Pancreas (tissue), 10 donors: ENCODE measurements at regions not wholly inside any gene's neighbourhood (a gene's known extent, or its start where the extent isn't known, plus 50 kb on each side); places are given as distances from the start of the nearest gene placed in this dataset.
"Not testable (repeated sequence)": the region's sequence is repeated elsewhere in the genome, so short reads cannot be mapped to it uniquely, and the experiment has no call there.

ENCODE experiments used
- ATAC-seq, 4 donors: fragments of 200-7000 bp; cut with Tn5 transposase; one replicate each; pipeline versions ENCODE4 v1.8.0 to v1.9.1; 2020; ENCODE audit warnings: mild to moderate bottlenecking in 4 of 4, moderate library complexity in 4 of 4
- DNase-seq, 6 donors: peaks; one replicate each; pipeline ENCODE4 v3.0.0-alpha.2; 2020
- FAIRE-seq: peaks from 2 replicates; lab custom pipeline; 2012; peaks lifted over from hg19 to GRCh38; lab: Jason Lieb, UNC
- H3K27ac ChIP-seq, 4 donors: fragments of 200-600 bp; sonication (generic); 1 replicate in 3 of 4; 2 replicates in 1 of 4; pipeline versions ENCODE4 v1.5.0 to v1.8.0; 2020
- H3K27me3 ChIP-seq, 4 donors: fragments of 200-600 bp; one replicate each; pipeline ENCODE4 v1.8.0; 2021
- H3K36me3 ChIP-seq, 3 donors: fragments of 200-600 bp; sonication (generic) in 1 of 3; one replicate each; pipeline versions ENCODE4 v1.5.0 to v1.8.0; 2020 to 2021
- H3K4me1 ChIP-seq, 3 donors: fragments of 200-600 bp; one replicate each; pipeline ENCODE4 v1.8.0; 2021
- H3K4me3 ChIP-seq, 4 donors: fragments of 200-600 bp; sonication (generic) in 2 of 4; one replicate each; pipeline versions ENCODE4 v1.5.0 to v1.8.0; 2020 to 2021
- H3K9me3 ChIP-seq, 4 donors: fragments of 200-600 bp; one replicate each; pipeline ENCODE4 v1.8.0; 2021
- CTCF ChIP-seq, 4 donors: fragments of 200-600 bp; sonication (generic) in 3 of 4; IDR thresholded peaks; one replicate each; pipeline versions ENCODE4 v1.5.0 to v1.8.0; 2021; ENCODE audit warnings: antibody characterized with exemption in 4 of 4
- WGBS, 2 donors: extraction: QIAGEN DNeasy Blood & Tissue Kit; methylation state at CpG; one replicate each; pipeline ENCODE4 v1.1.7; 2013; 5-methylcytosine and 5-hydroxymethylcytosine counted together
- intact Hi-C, 3 donors: fragments of 100-400 bp; cut with DNase I; formaldehyde crosslinking; loops; one replicate each; pipeline versions ENCODE4 v1.11.1 to v1.14.2; 2022
- donor health status: healthy with polysubstance abuse.
- donor health status: DM: no; HTN: no; CAD: no; lungs with moderate emphysema.
- donor health status: DM: no; HTN: no; CAD: no.
- donor health status: control.
- donor health status: control.
- donor health status: Bipolar disorder and iron deficiency.
- donor health status: DM: yes; HTN: yes; CAD: no.
- donor health status: DM: no; HTN: no; CAD: no.
- donor health status: DM: no; HTN: no; CAD: no.
- donor health status: DM: yes; HTN: yes; CAD: no.

- FAIRE-seq (no peak), DNase-seq (no peak), ATAC-seq (no peak)
- TF ChIP-seq CTCF (IDR thresholded peaks at IDR 0.05), result no peak
- intact Hi-C loops, result no loop called here
- no peak overlapping the region for H3K27ac ChIP-seq
- H3K9me3 ChIP-seq, result no peaks in the 10 kb centered on the region
- no peaks in the 10 kb centered on the region for H3K27me3 ChIP-seq
- H3K36me3 ChIP-seq, result no peaks in the 10 kb centered on the region
- H3K4me1 ChIP-seq, result no peaks in the 10 kb centered on the region
- H3K4me3 ChIP-seq, result no peak overlapping the region
- 65 to 72% methylated on average over 3 of the region's 3 CpGs for WGBS, 2 donors
Measured at GRCh38 chr3:35900079-35900478, 260.8 kb downstream of the ARPP21 start.

GRCh38 chr3:35908366-35909232 lies 269.3 kb downstream of the ARPP21 start:
- Histone ChIP-seq H3K4me3 (no peak overlapping the region), H3K9me3 (no peaks in the 10 kb centered on the region), H3K4me1 (no peaks in the 10 kb centered on the region), H3K36me3 (no peaks in the 10 kb centered on the region), H3K27me3 (no peaks in the 10 kb centered on the region), H3K27ac (no peak overlapping the region)
- ATAC-seq, result peak in 3 of 4 donors; percentile 72 to 78 (median 76)
- intact Hi-C loops, result no loop called here
- TF ChIP-seq CTCF (IDR thresholded peaks at IDR 0.05), result peak; percentile 34 to 65 (median 54)
- WGBS, 2 donors, result 25 to 29% methylated on average over 9 of the region's 9 CpGs
- FAIRE-seq, result no peak
- DNase-seq, result peak in 5 of 6 donors; percentile 26 to 71 (median 48)

- FAIRE-seq, result no peak
- Histone ChIP-seq H3K4me3 (no peak overlapping the region), H3K36me3 (no peaks in the 10 kb centered on the region), H3K27ac (no peak overlapping the region), H3K4me1 (no peaks in the 10 kb centered on the region), H3K9me3 (no peaks in the 10 kb centered on the region), H3K27me3 (no peaks in the 10 kb centered on the region)
- WGBS, 2 donors, result 59 to 74% methylated on average over 6 of the region's 6 CpGs
- intact Hi-C loops, result no loop called here
- no peak for DNase-seq
- no peak for TF ChIP-seq CTCF (IDR thresholded peaks at IDR 0.05)
- no peak for ATAC-seq
Measured at GRCh38 chr3:35919160-35919559, 279.8 kb downstream of the ARPP21 start.

- intact Hi-C loops, result no loop called here
- Histone ChIP-seq H3K27ac (no peak overlapping the region), H3K9me3 (no peaks in the 10 kb centered on the region), H3K4me3 (no peak overlapping the region), H3K4me1 (no peaks in the 10 kb centered on the region), H3K27me3 (no peaks in the 10 kb centered on the region), H3K36me3 (no peaks in the 10 kb centered on the region)
- DNase-seq (no peak), FAIRE-seq (no peak), ATAC-seq (no peak)
- TF ChIP-seq CTCF (IDR thresholded peaks at IDR 0.05), result no peak
- 76 to 88% methylated on average over 4 of the region's 4 CpGs for WGBS, 2 donors
Measured at GRCh38 chr3:35921718-35922117, 282.4 kb downstream of the ARPP21 start.

- H3K4me3 ChIP-seq, DNase-seq, intact Hi-C loops, ATAC-seq, FAIRE-seq, H3K27ac ChIP-seq, H3K4me1 ChIP-seq, H3K9me3 ChIP-seq, H3K27me3 ChIP-seq, H3K36me3 ChIP-seq: not testable (repeated sequence)
Measured at GRCh38 chr3:35924070-35924469, 284.7 kb downstream of the ARPP21 start.
